ENCODE measurements at regions not wholly inside any gene's neighbourhood (a gene's known extent, or its start where the extent isn't known, plus 50 kb on each side); places are given as distances from the start of the nearest gene placed in this dataset.
"Not testable (repeated sequence)": the region's sequence is repeated elsewhere in the genome, so short reads cannot be mapped to it uniquely, and the experiment has no call there.

DNA sequence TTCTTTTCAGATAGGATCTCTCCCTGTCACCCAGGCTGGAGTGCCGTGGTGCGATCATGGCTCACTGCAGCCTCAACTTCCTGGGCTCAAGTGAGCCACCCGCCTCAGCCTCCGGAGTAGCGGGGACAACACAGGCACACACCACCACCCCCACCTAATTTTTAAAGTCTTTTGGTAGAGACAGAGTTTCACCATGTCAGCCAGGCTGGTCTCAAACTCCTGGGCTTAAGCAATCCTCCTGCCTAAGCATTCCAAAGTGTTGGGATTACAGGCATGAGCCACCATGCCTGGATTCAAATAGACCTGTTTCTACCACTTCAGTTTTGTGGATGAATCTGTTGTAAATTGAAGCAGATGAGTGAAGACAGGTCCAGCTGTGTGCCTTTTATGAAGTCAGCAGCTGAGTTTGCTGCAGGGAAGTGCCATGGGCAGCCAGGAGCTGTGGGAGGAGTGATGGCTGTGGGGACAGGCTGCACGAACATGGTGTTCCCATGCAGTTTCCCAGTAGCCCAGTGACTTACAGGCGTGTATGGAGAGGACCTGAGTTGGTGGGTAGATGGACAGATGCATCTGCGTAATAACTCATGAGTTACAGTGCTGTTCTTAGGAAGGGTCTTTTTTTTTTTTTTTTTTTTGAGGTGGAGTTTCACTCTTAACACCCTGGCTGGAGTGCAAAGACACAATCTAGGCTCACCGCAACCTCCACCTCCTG lies 4476.4 kb upstream of the OR11H1 start:
- FAIRE-seq; H3K27ac ChIP-seq; H3K4me2 ChIP-seq; DNase-seq (ENCODE audit: low read depth in 1 of 2, low spot score in 1 of 2); CTCF ChIA-PET; POLR2A ChIA-PET; H3K4me3 ChIP-seq; H3K4me1 ChIP-seq: not testable (repeated sequence)
- 33% methylated on average over 9 of the region's 9 CpGs for WGBS (ENCODE audit: missing lambda C conversion rate)
- H3K9me3 ChIP-seq = peaks cover 19% of the 10 kb centered on the region; the same call in 2 of the 3 replicates
- peak in 1 of 2 experiments; percentile 28; a peak in 1 of 6 replicates for ATAC-seq

GRCh38 chr22:11053403-11054344 lies 4474.3 kb upstream of the OR11H1 start:
- FAIRE-seq; POLR2A ChIA-PET; H3K4me3 ChIP-seq; H3K4me1 ChIP-seq; H3K27ac ChIP-seq; DNase-seq (ENCODE audit: low read depth in 1 of 2, low spot score in 1 of 2); CTCF ChIA-PET; ATAC-seq; H3K4me2 ChIP-seq: not testable (repeated sequence)
- H3K9me3 ChIP-seq = peaks cover 25% of the 10 kb centered on the region; the same call in 2 of the 3 replicates
- WGBS (ENCODE audit: missing lambda C conversion rate) = 10% methylated on average over 24 of the region's 24 CpGs

DNA sequence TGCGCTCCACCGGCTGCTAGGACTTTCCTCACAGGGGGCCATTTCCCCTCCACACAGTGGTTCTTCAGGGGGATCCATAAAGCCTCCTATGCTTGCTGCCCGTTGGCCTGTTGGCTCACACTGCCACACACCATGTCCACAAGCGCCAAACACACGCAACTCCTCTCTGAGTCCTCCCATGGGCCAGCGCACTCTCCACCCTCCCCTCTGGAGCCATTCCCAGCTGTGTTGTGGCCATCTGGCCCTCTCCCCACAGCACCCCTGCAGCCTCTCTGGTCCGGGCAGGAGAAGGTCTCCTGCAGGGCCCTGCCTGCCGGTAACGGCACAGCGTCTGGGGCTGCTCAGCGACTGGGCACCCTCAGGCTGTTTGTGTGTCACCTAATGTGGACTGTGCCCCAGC lies 4473.3 kb upstream of the OR11H1 start:
- H3K4me3 ChIP-seq; H3K4me1 ChIP-seq; H3K4me2 ChIP-seq; CTCF ChIA-PET; POLR2A ChIA-PET; ATAC-seq; H3K27ac ChIP-seq; DNase-seq (ENCODE audit: low read depth in 1 of 2, low spot score in 1 of 2); FAIRE-seq: not testable (repeated sequence)
- peaks cover 29% of the 10 kb centered on the region; the same call in 2 of the 3 replicates for H3K9me3 ChIP-seq
- WGBS (ENCODE audit: missing lambda C conversion rate) = 25% methylated on average over 11 of the region's 11 CpGs

GRCh38 chr22:11055176-11055575 lies 4472.8 kb upstream of the OR11H1 start:
- CTCF ChIA-PET; FAIRE-seq; H3K27ac ChIP-seq; H3K4me3 ChIP-seq; DNase-seq (ENCODE audit: low read depth in 1 of 2, low spot score in 1 of 2); H3K4me1 ChIP-seq; POLR2A ChIA-PET; H3K4me2 ChIP-seq: not testable (repeated sequence)
- 0 out of 6 replicates have a peak, but pooled peaks of 1 of the 2 experiments have one; percentile 30 for ATAC-seq
- WGBS (ENCODE audit: missing lambda C conversion rate) = 37% methylated on average over 8 of the region's 8 CpGs
- H3K9me3 ChIP-seq = peaks cover 29% of the 10 kb centered on the region; the same call in 2 of the 3 replicates

DNA sequence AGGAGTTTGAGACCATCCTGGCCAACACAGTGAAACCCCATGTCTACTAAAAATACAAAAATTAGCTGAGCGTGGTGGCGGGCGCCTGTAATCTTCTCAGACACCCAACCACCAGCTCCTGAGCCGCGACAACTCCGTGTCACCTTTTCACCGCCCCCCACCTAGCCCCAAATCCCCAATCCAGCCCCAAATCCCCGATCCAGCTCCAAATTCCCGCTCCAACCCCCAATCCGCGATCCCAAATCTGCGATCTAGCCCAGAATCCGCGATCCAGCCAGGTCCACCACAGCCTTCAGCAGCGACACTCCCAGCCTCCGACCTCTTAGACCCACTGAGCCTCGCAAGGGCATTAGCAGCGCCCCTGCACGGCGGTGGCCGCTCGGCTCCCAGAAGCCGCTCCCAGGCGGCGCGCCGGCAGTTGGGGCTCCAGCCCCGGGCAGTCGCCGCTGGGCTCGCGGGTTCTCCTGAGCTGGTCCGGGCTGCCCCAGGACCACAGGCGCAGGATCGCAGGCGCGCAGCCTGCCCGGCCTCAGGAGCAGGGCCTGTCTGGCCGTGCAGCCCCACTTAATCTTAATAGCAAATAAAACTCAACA lies 4469.9 kb upstream of the OR11H1 start:
- H3K4me2 ChIP-seq; DNase-seq (ENCODE audit: low read depth in 1 of 2, low spot score in 1 of 2); H3K4me3 ChIP-seq; CTCF ChIA-PET; ATAC-seq; FAIRE-seq; H3K4me1 ChIP-seq; H3K27ac ChIP-seq; POLR2A ChIA-PET: not testable (repeated sequence)
- 48% methylated on average over 19 of the region's 39 CpGs for WGBS (ENCODE audit: missing lambda C conversion rate)
- H3K9me3 ChIP-seq = peaks cover 33% of the 10 kb centered on the region; the same call in 2 of the 3 replicates

- H3K27ac ChIP-seq; H3K4me2 ChIP-seq; H3K4me3 ChIP-seq; DNase-seq (ENCODE audit: low read depth in 1 of 2, low spot score in 1 of 2); POLR2A ChIA-PET; FAIRE-seq; CTCF ChIA-PET; ATAC-seq; H3K4me1 ChIP-seq: not testable (repeated sequence)
- H3K9me3 ChIP-seq = peaks cover 31% of the 10 kb centered on the region; the same call in 2 of the 3 replicates
- 27% methylated on average over 3 of the region's 3 CpGs for WGBS (ENCODE audit: missing lambda C conversion rate)
These were observed 4468.9 kb upstream of the OR11H1 start for GRCh38 chr22:11059129-11059528.

- H3K4me1 ChIP-seq; POLR2A ChIA-PET; FAIRE-seq; ATAC-seq; H3K4me3 ChIP-seq; H3K27ac ChIP-seq; CTCF ChIA-PET; DNase-seq (ENCODE audit: low read depth in 1 of 2, low spot score in 1 of 2); H3K4me2 ChIP-seq: not testable (repeated sequence)
- 16% methylated on average over 2 of the region's 2 CpGs for WGBS (ENCODE audit: missing lambda C conversion rate)
- peaks cover 22% of the 10 kb centered on the region; the same call in 2 of the 3 replicates for H3K9me3 ChIP-seq
These were observed 4467.2 kb upstream of the OR11H1 start for GRCh38 chr22:11060797-11061196.

- ATAC-seq; DNase-seq (ENCODE audit: low read depth in 1 of 2, low spot score in 1 of 2); FAIRE-seq; H3K4me3 ChIP-seq; H3K4me1 ChIP-seq; H3K27ac ChIP-seq; H3K4me2 ChIP-seq; POLR2A ChIA-PET; CTCF ChIA-PET: not testable (repeated sequence)
- H3K9me3 ChIP-seq = peaks cover 26% of the 10 kb centered on the region; the same call in 2 of the 3 replicates
- 26% methylated on average over 3 of the region's 3 CpGs for WGBS (ENCODE audit: missing lambda C conversion rate)
These were observed 4465.5 kb upstream of the OR11H1 start for GRCh38 chr22:11062534-11062933.

- CTCF ChIA-PET; H3K27ac ChIP-seq; FAIRE-seq; H3K4me2 ChIP-seq; H3K4me3 ChIP-seq; H3K4me1 ChIP-seq; DNase-seq (ENCODE audit: low read depth in 1 of 2, low spot score in 1 of 2); POLR2A ChIA-PET; ATAC-seq: not testable (repeated sequence)
- H3K9me3 ChIP-seq = peaks cover 27% of the 10 kb centered on the region; the same call in 2 of the 3 replicates
- under 1% methylated on average over 5 of the region's 5 CpGs for WGBS (ENCODE audit: missing lambda C conversion rate)
These were observed 4464.8 kb upstream of the OR11H1 start for GRCh38 chr22:11063022-11063685.

DNA sequence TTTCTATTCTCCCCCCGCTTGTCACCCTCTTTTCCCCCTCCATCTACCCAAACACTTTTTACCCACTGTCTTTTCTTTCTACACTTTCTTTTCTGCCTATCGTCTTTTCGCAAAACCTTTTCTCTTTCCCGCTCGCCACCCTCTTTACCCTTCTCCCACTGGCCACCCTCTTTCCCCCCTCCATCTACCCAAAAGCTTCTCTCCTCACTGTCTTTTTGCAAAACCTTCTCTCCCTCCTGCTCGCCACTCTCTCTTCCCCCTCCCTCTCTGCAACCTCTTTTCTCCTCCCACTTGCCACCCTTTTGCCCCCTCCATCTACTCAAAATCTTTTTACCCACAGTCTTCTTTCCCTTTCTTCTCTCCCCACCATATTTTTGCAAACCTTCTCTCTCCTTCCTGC lies 4462.8 kb upstream of the OR11H1 start:
- CTCF ChIA-PET; POLR2A ChIA-PET; H3K4me1 ChIP-seq; H3K4me3 ChIP-seq; ATAC-seq; FAIRE-seq; H3K27ac ChIP-seq; DNase-seq (ENCODE audit: low read depth in 1 of 2, low spot score in 1 of 2); H3K4me2 ChIP-seq: not testable (repeated sequence)
- 54% methylated on average over 6 of the region's 6 CpGs for WGBS (ENCODE audit: missing lambda C conversion rate)
- H3K9me3 ChIP-seq = peaks cover 23% of the 10 kb centered on the region; the same call in 2 of the 3 replicates
